Activated naive CD4-positive, alpha-beta T cell treated with anti-CD3 and anti-CD28 coated beads for 36 hours (primary cell): ENCODE measurements at regions not wholly inside any gene's neighbourhood (a gene's known extent, or its start where the extent isn't known, plus 50 kb on each side); places are given as distances from the start of the nearest gene placed in this dataset.
A peak's percentile ranks its signal among the peaks of the same experiment; 100 is the strongest.

Experiments used
- CTCF ChIA-PET: fragments of 350-600 bp; sonication (Branson Sonifier 250); formaldehyde crosslinking; loops from one replicate; lab custom pipeline; 2021; ENCODE audit warnings: antibody characterized with exemption; lab: Charles Lee
- DNase-seq: peaks from one replicate; pipeline ENCODE4 v3.0.0-alpha.2; 2020
- H3K27ac Mint-ChIP-seq: one replicate; pipeline ENCODE4 v1.8.0; 2021; ENCODE audit warnings: mild to moderate bottlenecking, mixed read lengths
- H3K27me3 Mint-ChIP-seq: one replicate; pipeline ENCODE4 v1.8.0; 2021; ENCODE audit warnings: low read depth, mixed read lengths
- H3K36me3 Mint-ChIP-seq: one replicate; pipeline ENCODE4 v1.8.0; 2021; ENCODE audit warnings: low read depth, mixed read lengths
- H3K4me1 Mint-ChIP-seq: one replicate; pipeline ENCODE4 v1.8.0; 2021; ENCODE audit warnings: low read depth, mixed read lengths
- H3K4me3 Mint-ChIP-seq: one replicate; pipeline ENCODE4 v1.8.0; 2021; ENCODE audit warnings: mild to moderate bottlenecking, moderate library complexity, mixed read lengths
- H3K9me3 Mint-ChIP-seq: one replicate; pipeline ENCODE4 v1.8.0; 2021; ENCODE audit warnings: mixed read lengths
- intact Hi-C: fragments of 100-400 bp; cut with micrococcal nuclease; formaldehyde crosslinking; loops from one replicate; pipeline ENCODE4 v1.15.1; 2023

- H3K36me3 Mint-ChIP-seq: no peaks in the 10 kb centered on the region
- peaks cover 5% of the 10 kb centered on the region for H3K27me3 Mint-ChIP-seq
- CTCF ChIA-PET: interaction anchor here (0.6 to 3.6 kb wide), 5 partner anchors 10 to 148 kb away, joined by 3 to 28 read pairs (median 4); no protein-coding TSS in a partner anchor
- H3K27ac Mint-ChIP-seq: no peak overlapping the region
- H3K4me1 Mint-ChIP-seq: peaks cover 5% of the 10 kb centered on the region
- no peak overlapping the region for H3K4me3 Mint-ChIP-seq
- intact Hi-C loops: no loop called here
- no peak for DNase-seq
- no peaks in the 10 kb centered on the region for H3K9me3 Mint-ChIP-seq
These were observed 56.8 kb upstream of the CLMP start for GRCh38 chr11:123251657-123252344.

- CTCF ChIA-PET: interaction anchor here (0.6 to 3.6 kb wide), 4 partner anchors 10 to 234 kb away, joined by 3 to 28 read pairs (median 9); no protein-coding TSS in a partner anchor
- no peak overlapping the region for H3K4me3 Mint-ChIP-seq
- no peaks in the 10 kb centered on the region for H3K9me3 Mint-ChIP-seq
- H3K27ac Mint-ChIP-seq: no peak overlapping the region
- peaks cover 5% of the 10 kb centered on the region for H3K4me1 Mint-ChIP-seq
- no peak for DNase-seq
- H3K36me3 Mint-ChIP-seq: no peaks in the 10 kb centered on the region
- intact Hi-C loops: no loop called here
- H3K27me3 Mint-ChIP-seq: peaks cover 2% of the 10 kb centered on the region
These were observed 56.0 kb upstream of the CLMP start for GRCh38 chr11:123250892-123251656.

- H3K27me3 Mint-ChIP-seq: peaks cover 2% of the 10 kb centered on the region
- H3K9me3 Mint-ChIP-seq: no peaks in the 10 kb centered on the region
- no peak overlapping the region for H3K27ac Mint-ChIP-seq
- H3K4me3 Mint-ChIP-seq: no peak overlapping the region
- no peak for DNase-seq
- CTCF ChIA-PET: interaction anchor here (0.7 to 3.6 kb wide), 4 partner anchors 12 to 229 kb away, joined by 4 to 28 read pairs (median 7); no protein-coding TSS in a partner anchor
- peaks cover 5% of the 10 kb centered on the region for H3K4me1 Mint-ChIP-seq
- H3K36me3 Mint-ChIP-seq: no peaks in the 10 kb centered on the region
- intact Hi-C loops: loop anchor here (5.0 kb wide), 1 partner anchor 82 kb away; no protein-coding TSS in a partner anchor
These were observed 54.3 kb upstream of the CLMP start for GRCh38 chr11:123249354-123249753.

GRCh38 chr11:123247813-123248379 is 52.8 kb upstream of the CLMP start:
- Mint-ChIP-seq H3K4me3 (no peak overlapping the region), H3K27ac (no peak overlapping the region), H3K36me3 (no peaks in the 10 kb centered on the region), H3K9me3 (no peaks in the 10 kb centered on the region), H3K27me3 (peaks cover 2% of the 10 kb centered on the region), H3K4me1 (peaks cover 5% of the 10 kb centered on the region)
- no peak for DNase-seq
- intact Hi-C loops: loop anchor here (1.0 to 5.0 kb wide), 8 partner anchors 81 to 385 kb away; no protein-coding TSS in a partner anchor
- CTCF ChIA-PET: interaction anchor here (0.7 to 4.0 kb wide), 41 partner anchors 8 to 314 kb away, joined by 3 to 130 read pairs (median 5); partner anchors contain the start of gene CLMP

- Mint-ChIP-seq H3K27ac (no peak overlapping the region), H3K36me3 (no peaks in the 10 kb centered on the region), H3K27me3 (peaks cover 2% of the 10 kb centered on the region), H3K4me1 (peaks cover 5% of the 10 kb centered on the region), H3K9me3 (no peaks in the 10 kb centered on the region), H3K4me3 (no peak overlapping the region)
- intact Hi-C loops: loop anchor here (1.0 to 5.0 kb wide), 8 partner anchors 80 to 384 kb away; no protein-coding TSS in a partner anchor
- CTCF ChIA-PET: interaction anchor here (0.7 to 4.0 kb wide), 50 partner anchors 8 to 314 kb away, joined by 3 to 130 read pairs (median 5); partner anchors contain the start of gene CLMP
- DNase-seq: no peak
These were observed 52.4 kb upstream of the CLMP start for GRCh38 chr11:123247496-123247799.

- Mint-ChIP-seq H3K27ac (no peak overlapping the region), H3K9me3 (no peaks in the 10 kb centered on the region), H3K36me3 (no peaks in the 10 kb centered on the region), H3K4me3 (no peak overlapping the region), H3K27me3 (peaks cover 2% of the 10 kb centered on the region), H3K4me1 (peaks cover 5% of the 10 kb centered on the region)
- CTCF ChIA-PET: interaction anchor here (0.6 to 4.0 kb wide), 56 partner anchors 9 to 314 kb away, joined by 3 to 130 read pairs (median 4); partner anchors contain the start of gene CLMP
- intact Hi-C loops: loop anchor here (1.0 to 5.0 kb wide), 8 partner anchors 80 to 384 kb away; no protein-coding TSS in a partner anchor
- peak; percentile 92 for DNase-seq
These were observed 51.9 kb upstream of the CLMP start for GRCh38 chr11:123246749-123247495.

GRCh38 chr11:123245567-123245966 is 50.5 kb upstream of the CLMP start:
- no peak for DNase-seq
- Mint-ChIP-seq H3K9me3 (no peaks in the 10 kb centered on the region), H3K4me1 (peaks cover 5% of the 10 kb centered on the region), H3K27ac (no peak overlapping the region), H3K36me3 (no peaks in the 10 kb centered on the region), H3K27me3 (peaks cover 2% of the 10 kb centered on the region), H3K4me3 (no peak overlapping the region)
- intact Hi-C loops: loop anchor here (5.0 kb wide), 1 partner anchor 78 kb away; no protein-coding TSS in a partner anchor
- CTCF ChIA-PET: interaction anchor here (1.0 to 4.0 kb wide), 10 partner anchors 9 to 145 kb away, joined by 3 to 130 read pairs (median 10); no protein-coding TSS in a partner anchor
